HCT116 (cell line): ENCODE measurements at regions not wholly inside any gene's neighbourhood (a gene's known extent, or its start where the extent isn't known, plus 50 kb on each side); places are given as distances from the start of the nearest gene placed in this dataset.

Experiments used
- ATAC-seq: fragments of 200-7000 bp; cut with Tn5 transposase; 2 replicates; pipeline ENCODE4 v1.9.1; 2020; ENCODE audit warnings: mild to moderate bottlenecking, moderate library complexity
- BruUV-seq: library from RNA; stranded (reverse); fragments of 400-500 nt; replicated peaks from 2 replicates; lab custom pipeline; 2021; lab: Mats Ljungman, UMichigan
- CTCF ChIA-PET: fragments of 300-600 bp; sonication (Branson Sonifier 250); formaldehyde crosslinking; loops from one replicate; lab custom pipeline; 2021; ENCODE audit warnings: antibody characterized with exemption; lab: Charles Lee
- POLR2A ChIA-PET: fragments of 300-600, 350-600 bp; sonication (Branson Sonifier 250); formaldehyde crosslinking; loops from one replicate; lab custom pipeline; 2021; ENCODE audit warnings: antibody characterized with exemption; lab: Charles Lee
- RAD21 ChIA-PET, 2 experiments: fragments of 300-600 bp; sonication (Branson Sonifier 250); formaldehyde crosslinking; loops; one replicate each; lab custom pipeline; 2023; ENCODE audit warnings: low total read pairs in 2 of 2; ENCODE audit not compliant: uncharacterized antibody in 2 of 2, unreplicated experiment in 2 of 2, low non-redundant PET in 1 of 2; lab: Charles Lee
- DNase-seq: peaks from one replicate; pipeline ENCODE4 v3.0.0-alpha.2; 2010; ENCODE audit warnings: low read depth, low spot score
- H2AFZ ChIP-seq: fragments of 200-600 bp; shearing (Covaris generic), sonication (generic); 2 replicates; pipeline ENCODE4 v1.6.1; 2017; ENCODE audit warnings: low read depth, mixed run types, mixed read lengths, antibody characterized with exemption, low read length; ENCODE audit not compliant: poor library complexity, severe bottlenecking
- H3K27ac ChIP-seq: 2 replicates; pipeline ENCODE4 v1.5.1; 2012; ENCODE audit warnings: low read depth, low read length
- H3K27me3 ChIP-seq: fragments of 200-600 bp; sonication (generic); 2 replicates; pipeline ENCODE4 v1.6.1; 2016; ENCODE audit warnings: mixed run types, low read length, mixed read lengths; ENCODE audit not compliant: insufficient read depth
- H3K36me3 ChIP-seq, 2 experiments: fragments of 200-500 bp in 1 of 2; fragments of 200-600 bp in 1 of 2; sonication (Bioruptor generic) in 1 of 2; sonication (generic) in 1 of 2; 2 replicates each; pipeline versions ENCODE4 v1.5.1 to v1.6.1; 2014 to 2016; ENCODE audit warnings: low read length in 2 of 2, inconsistent platforms in 1 of 2, mixed read lengths in 1 of 2, mixed run types in 1 of 2; ENCODE audit not compliant: insufficient read depth in 2 of 2, control insufficient read depth in 1 of 2
- H3K4me1 ChIP-seq, 2 experiments: fragments of 200-600 bp in 1 of 2; sonication (generic) in 1 of 2; 2 replicates each; pipeline versions ENCODE4 v1.5.1 to v1.6.1; 2012 to 2017; ENCODE audit warnings: low read length in 2 of 2, inconsistent platforms in 1 of 2, mild to moderate bottlenecking in 1 of 2, mixed read lengths in 1 of 2, mixed run types in 1 of 2, moderate library complexity in 1 of 2; ENCODE audit not compliant: insufficient read depth in 2 of 2, control insufficient read depth in 1 of 2
- H3K4me2 ChIP-seq: fragments of 200-600 bp; sonication (generic); 2 replicates; pipeline ENCODE4 v1.6.1; 2017; ENCODE audit warnings: mixed run types, low read length, mixed read lengths
- H3K4me3 ChIP-seq, 2 experiments: fragments of 200-600 bp in 1 of 2; sonication (generic) in 1 of 2; replicated peaks in 1 of 2; 2 replicates each; pipeline ENCODE4 v1.5.1; 2011 to 2016; ENCODE audit warnings: low read length in 2 of 2, control low read depth in 1 of 2, low read depth in 1 of 2, mild to moderate bottlenecking in 1 of 2, mixed read lengths in 1 of 2, mixed run types in 1 of 2
- H3K79me2 ChIP-seq: fragments of 200-600 bp; sonication (generic); 2 replicates; pipeline ENCODE4 v1.6.1; 2017; ENCODE audit warnings: mild to moderate bottlenecking, mixed run types, low read length, moderate library complexity, mixed read lengths; ENCODE audit not compliant: insufficient read depth
- H3K9ac ChIP-seq: fragments of 200-600 bp; sonication (generic); 2 replicates; pipeline ENCODE4 v1.6.1; 2016; ENCODE audit warnings: low read length, mixed read lengths
- H3K9me2 ChIP-seq: fragments of 200-600 bp; sonication (generic), shearing (Covaris generic); 2 replicates; pipeline ENCODE4 v1.6.1; 2017; ENCODE audit warnings: mixed run types, mild to moderate bottlenecking, moderate library complexity; ENCODE audit not compliant: insufficient read depth
- H3K9me3 ChIP-seq, 2 experiments: fragments of 200-500 bp in 1 of 2; fragments of 200-600 bp in 1 of 2; sonication (Bioruptor generic) in 1 of 2; sonication (generic) in 1 of 2; 2 replicates each; pipeline ENCODE4 v1.6.1; 2014 to 2017; ENCODE audit warnings: low read length in 2 of 2, mixed read lengths in 2 of 2, inconsistent platforms in 1 of 2, low read depth in 1 of 2, mild to moderate bottlenecking in 1 of 2, mixed run types in 1 of 2, moderate library complexity in 1 of 2; ENCODE audit not compliant: control insufficient read depth in 1 of 2, insufficient read depth in 1 of 2
- H4K20me1 ChIP-seq: fragments of 200-600 bp; sonication (generic), shearing (Covaris generic); 2 replicates; pipeline ENCODE4 v1.6.1; 2017; ENCODE audit warnings: mixed run types, mild to moderate bottlenecking, moderate library complexity; ENCODE audit not compliant: insufficient read depth
- ATF3 ChIP-seq: IDR thresholded peaks from 2 replicates; pipeline ENCODE4 v1.6.1; 2012
- CEBPB ChIP-seq: IDR thresholded peaks from 2 replicates; pipeline ENCODE4 v1.6.1; 2012; ENCODE audit warnings: low read depth
- EGR1 ChIP-seq: IDR thresholded peaks from 2 replicates; pipeline ENCODE4 v1.6.1; 2012; ENCODE audit warnings: low read depth
- ELF1 ChIP-seq: IDR thresholded peaks from 2 replicates; pipeline ENCODE4 v1.6.1; 2012; ENCODE audit warnings: low read depth, borderline replicate concordance
- EZH2phosphoT487 ChIP-seq: fragments of 200-600 bp; IDR thresholded peaks from 2 replicates; pipeline ENCODE4 v1.6.1; 2018; ENCODE audit warnings: antibody characterized with exemption, borderline replicate concordance
- JUND ChIP-seq: IDR thresholded peaks from 2 replicates; pipeline ENCODE4 v1.6.1; 2012
- MAX ChIP-seq: IDR thresholded peaks from 2 replicates; pipeline ENCODE4 v1.6.1; 2012
- POLR2A ChIP-seq: IDR thresholded peaks from 2 replicates; pipeline ENCODE4 v1.7.0; 2011; ENCODE audit warnings: borderline replicate concordance; ENCODE audit not compliant: insufficient read depth, insufficient read length; ENCODE audit errors: extremely low read depth
- POLR2AphosphoS5 ChIP-seq: IDR thresholded peaks from 2 replicates; pipeline ENCODE4 v1.6.1; 2011; ENCODE audit warnings: mild to moderate bottlenecking, low read depth, low read length, moderate library complexity
- RAD21 ChIP-seq: IDR thresholded peaks from 2 replicates; pipeline ENCODE4 v1.6.1; 2012; ENCODE audit warnings: low read depth, mild to moderate bottlenecking
- REST ChIP-seq: IDR thresholded peaks from 2 replicates; pipeline ENCODE4 v1.6.1; 2012; ENCODE audit warnings: low read depth
- SIN3A ChIP-seq: IDR thresholded peaks from 2 replicates; pipeline ENCODE4 v1.6.1; 2012; ENCODE audit warnings: low read depth
- SP1 ChIP-seq: IDR thresholded peaks from 2 replicates; pipeline ENCODE4 v1.6.1; 2012; ENCODE audit warnings: low read depth
- SRF ChIP-seq: IDR thresholded peaks from 2 replicates; pipeline ENCODE4 v1.6.1; 2012; ENCODE audit warnings: low read depth
- TCF7L2 ChIP-seq: IDR thresholded peaks from 2 replicates; pipeline ENCODE4 v1.7.0; 2011; ENCODE audit warnings: borderline replicate concordance, inconsistent platforms; ENCODE audit not compliant: insufficient read depth, insufficient read length; ENCODE audit errors: extremely low read depth
- YY1 ChIP-seq: IDR thresholded peaks from 2 replicates; pipeline ENCODE4 v1.6.1; 2011; ENCODE audit warnings: low read length, low read depth, moderate library complexity, mild to moderate bottlenecking; ENCODE audit not compliant: insufficient replicate concordance; ENCODE audit errors: extremely low read depth
- ZFX ChIP-seq: fragments of 450-650 bp; IDR thresholded peaks from 2 replicates; pipeline ENCODE4 v1.6.1; 2017
- intact Hi-C: fragments of 100-400 bp; cut with micrococcal nuclease; formaldehyde crosslinking; loops from 2 replicates; pipeline ENCODE4 v1.10.0; 2022

- no peak for TF ChIP-seq POLR2AphosphoS5
- TF ChIP-seq EZH2phosphoT487: no peak
- no peak for TF ChIP-seq YY1
- TF ChIP-seq REST: no peak
Measured at GRCh38 chr9:99591770-99592169, 229.9 kb upstream of the NR4A3 start (continued).

GRCh38 chr9:99592834-99593574, 228.7 kb upstream of the NR4A3 start:
- Histone ChIP-seq H3K36me3 (no peaks in the 10 kb centered on the region), H2AFZ (no peak overlapping the region), H3K79me2 (no peaks in the 10 kb centered on the region), H3K4me1 (no peaks in the 10 kb centered on the region), H3K9me2 (no peaks in the 10 kb centered on the region), H3K9me3 (no peaks in the 10 kb centered on the region), H3K9ac (no peak overlapping the region), H4K20me1 (no peaks in the 10 kb centered on the region), H3K4me3 (no peak overlapping the region), H3K27me3 (no peaks in the 10 kb centered on the region), H3K27ac (no peak overlapping the region), H3K4me2 (no peak overlapping the region)
- ATAC-seq (no peak), DNase-seq (no peak)
- BruUV-seq: no TSS peak
- ChIA-PET CTCF (no interaction called here), POLR2A (no interaction called here), RAD21 (no interaction called here)
- intact Hi-C loops: no loop called here
- TF ChIP-seq MAX (no peak), REST (no peak), TCF7L2 (no peak), ATF3 (no peak), POLR2AphosphoS5 (no peak), SRF (no peak), CEBPB (no peak), ZFX (no peak), JUND (no peak), ELF1 (no peak), RAD21 (no peak), SIN3A (no peak), EGR1 (no peak), SP1 (no peak), POLR2A (no peak)
